Activated naive CD4-positive, alpha-beta T cell treated with anti-CD3 and anti-CD28 coated beads, Interleukin-2, amount 10 ng/mL, durations not matched to agents 7 days and 5 days (primary cell): ENCODE measurements at regions not wholly inside any gene's neighbourhood (a gene's known extent, or its start where the extent isn't known, plus 50 kb on each side); places are given as distances from the start of the nearest gene placed in this dataset.
A peak's percentile ranks its signal among the peaks of the same experiment; 100 is the strongest.

Experiments
- CTCF ChIA-PET: fragments of 350-600 bp; sonication (Branson Sonifier 250); formaldehyde crosslinking; loops from one replicate; lab custom pipeline; 2021; ENCODE audit warnings: antibody characterized with exemption; lab: Charles Lee
- DNase-seq: peaks from one replicate; pipeline ENCODE4 v3.0.0-alpha.2; 2020
- H3K27ac Mint-ChIP-seq: one replicate; pipeline ENCODE4 v1.8.0; 2021; ENCODE audit warnings: mild to moderate bottlenecking, moderate library complexity, mixed read lengths
- H3K27me3 Mint-ChIP-seq: one replicate; pipeline ENCODE4 v1.8.0; 2021; ENCODE audit warnings: mild to moderate bottlenecking, mixed read lengths
- H3K36me3 Mint-ChIP-seq: one replicate; pipeline ENCODE4 v1.8.0; 2021; ENCODE audit warnings: mixed read lengths
- H3K4me1 Mint-ChIP-seq: one replicate; pipeline ENCODE4 v1.8.0; 2021; ENCODE audit warnings: mixed read lengths
- H3K4me3 Mint-ChIP-seq: one replicate; pipeline ENCODE4 v1.8.0; 2021; ENCODE audit warnings: mild to moderate bottlenecking, moderate library complexity, mixed read lengths
- H3K9me3 Mint-ChIP-seq: one replicate; pipeline ENCODE4 v1.8.0; 2021; ENCODE audit warnings: mixed read lengths

GRCh38 chr6:7664003-7664402 is 61.9 kb upstream of the BMP6 start:
- CTCF ChIA-PET = no interaction called here
- no peaks in the 10 kb centered on the region for H3K9me3 Mint-ChIP-seq
- no peak for DNase-seq
- peaks cover 29% of the 10 kb centered on the region for H3K27me3 Mint-ChIP-seq
- no peak overlapping the region for H3K27ac Mint-ChIP-seq
- H3K36me3 Mint-ChIP-seq = no peaks in the 10 kb centered on the region
- H3K4me3 Mint-ChIP-seq = no peak overlapping the region
- H3K4me1 Mint-ChIP-seq = no peaks in the 10 kb centered on the region

GRCh38 chr6:7668936-7669335 is 57.0 kb upstream of the BMP6 start:
- peaks cover 25% of the 10 kb centered on the region for H3K27me3 Mint-ChIP-seq
- H3K9me3 Mint-ChIP-seq = no peaks in the 10 kb centered on the region
- no peak overlapping the region for H3K4me3 Mint-ChIP-seq
- H3K36me3 Mint-ChIP-seq = no peaks in the 10 kb centered on the region
- no peak for DNase-seq
- H3K4me1 Mint-ChIP-seq = no peaks in the 10 kb centered on the region
- H3K27ac Mint-ChIP-seq = no peak overlapping the region
- CTCF ChIA-PET = interaction anchor here (0.8 kb wide), 1 partner anchor 49 kb away, joined by 3 read pairs; no protein-coding TSS in a partner anchor

GRCh38 chr6:7669742-7670141 is 56.2 kb upstream of the BMP6 start:
- no peaks in the 10 kb centered on the region for H3K36me3 Mint-ChIP-seq
- peaks cover 21% of the 10 kb centered on the region for H3K27me3 Mint-ChIP-seq
- CTCF ChIA-PET = interaction anchor here (0.8 kb wide), 1 partner anchor 49 kb away, joined by 3 read pairs; no protein-coding TSS in a partner anchor
- H3K27ac Mint-ChIP-seq = no peak overlapping the region
- no peaks in the 10 kb centered on the region for H3K9me3 Mint-ChIP-seq
- no peak overlapping the region for H3K4me3 Mint-ChIP-seq
- DNase-seq = no peak
- H3K4me1 Mint-ChIP-seq = no peaks in the 10 kb centered on the region

- no peaks in the 10 kb centered on the region for H3K36me3 Mint-ChIP-seq
- no peak overlapping the region for H3K27ac Mint-ChIP-seq
- H3K4me1 Mint-ChIP-seq = no peaks in the 10 kb centered on the region
- H3K9me3 Mint-ChIP-seq = no peaks in the 10 kb centered on the region
- peaks cover 21% of the 10 kb centered on the region for H3K27me3 Mint-ChIP-seq
- no peak overlapping the region for H3K4me3 Mint-ChIP-seq
- CTCF ChIA-PET = no interaction called here
- no peak for DNase-seq
Observed at GRCh38 chr6:7671076-7671475, 54.8 kb upstream of the BMP6 start.

- no peak for DNase-seq
- H3K27ac Mint-ChIP-seq = no peak overlapping the region
- H3K4me1 Mint-ChIP-seq = no peaks in the 10 kb centered on the region
- H3K4me3 Mint-ChIP-seq = no peak overlapping the region
- H3K9me3 Mint-ChIP-seq = no peaks in the 10 kb centered on the region
- H3K36me3 Mint-ChIP-seq = no peaks in the 10 kb centered on the region
- peaks cover 21% of the 10 kb centered on the region for H3K27me3 Mint-ChIP-seq
- CTCF ChIA-PET = no interaction called here
Observed at GRCh38 chr6:7671581-7671980, 54.3 kb upstream of the BMP6 start.

- H3K4me3 Mint-ChIP-seq = no peak overlapping the region
- no peaks in the 10 kb centered on the region for H3K36me3 Mint-ChIP-seq
- DNase-seq = no peak
- no peak overlapping the region for H3K27ac Mint-ChIP-seq
- CTCF ChIA-PET = no interaction called here
- H3K27me3 Mint-ChIP-seq = peaks cover 17% of the 10 kb centered on the region
- no peaks in the 10 kb centered on the region for H3K9me3 Mint-ChIP-seq
- H3K4me1 Mint-ChIP-seq = no peaks in the 10 kb centered on the region
Observed at GRCh38 chr6:7672066-7673062, 53.5 kb upstream of the BMP6 start.

GRCh38 chr6:7673063-7673536 is 52.8 kb upstream of the BMP6 start:
- CTCF ChIA-PET = no interaction called here
- DNase-seq = no peak
- H3K36me3 Mint-ChIP-seq = no peaks in the 10 kb centered on the region

GRCh38 chr6:7674291-7674690 is 51.6 kb upstream of the BMP6 start:
- Mint-ChIP-seq H3K36me3 (no peaks in the 10 kb centered on the region), H3K4me1 (no peaks in the 10 kb centered on the region), H3K4me3 (no peak overlapping the region), H3K27ac (peak overlapping the region; percentile 31), H3K9me3 (no peaks in the 10 kb centered on the region), H3K27me3 (peaks cover 14% of the 10 kb centered on the region)
- DNase-seq = no peak
- CTCF ChIA-PET = no interaction called here

More at GRCh38 chr6:7673063-7673536, 52.8 kb upstream of the BMP6 start:
- Mint-ChIP-seq H3K27me3 (peaks cover 14% of the 10 kb centered on the region), H3K9me3 (no peaks in the 10 kb centered on the region), H3K27ac (no peak overlapping the region), H3K4me1 (no peaks in the 10 kb centered on the region), H3K4me3 (no peak overlapping the region)

- CTCF ChIA-PET = interaction anchor here (1.0 kb wide), 1 partner anchor 335 kb away, joined by 3 read pairs; no protein-coding TSS in a partner anchor
- Mint-ChIP-seq H3K4me3 (no peak overlapping the region), H3K4me1 (no peaks in the 10 kb centered on the region), H3K36me3 (no peaks in the 10 kb centered on the region), H3K27me3 (peaks cover 12% of the 10 kb centered on the region), H3K27ac (no peak overlapping the region), H3K9me3 (no peaks in the 10 kb centered on the region)
- no peak for DNase-seq
Observed at GRCh38 chr6:7675353-7675945, 50.5 kb upstream of the BMP6 start.
